GM18868 (cell line): ENCODE measurements at regions not wholly inside any gene's neighbourhood (a gene's known extent, or its start where the extent isn't known, plus 50 kb on each side); places are given as distances from the start of the nearest gene placed in this dataset.
A peak's percentile ranks its signal among the peaks of the same experiment; 100 is the strongest.
"Not testable (repeated sequence)": the region's sequence is repeated elsewhere in the genome, so short reads cannot be mapped to it uniquely, and the experiment has no call there.

Source experiments
- ATAC-seq: cut with Tn5 transposase; IDR thresholded peaks from one replicate; pipeline ENCODE4 v1.9.1; 2021; ENCODE audit warnings: mild to moderate bottlenecking, moderate library complexity; ENCODE audit not compliant: unreplicated experiment

DNA sequence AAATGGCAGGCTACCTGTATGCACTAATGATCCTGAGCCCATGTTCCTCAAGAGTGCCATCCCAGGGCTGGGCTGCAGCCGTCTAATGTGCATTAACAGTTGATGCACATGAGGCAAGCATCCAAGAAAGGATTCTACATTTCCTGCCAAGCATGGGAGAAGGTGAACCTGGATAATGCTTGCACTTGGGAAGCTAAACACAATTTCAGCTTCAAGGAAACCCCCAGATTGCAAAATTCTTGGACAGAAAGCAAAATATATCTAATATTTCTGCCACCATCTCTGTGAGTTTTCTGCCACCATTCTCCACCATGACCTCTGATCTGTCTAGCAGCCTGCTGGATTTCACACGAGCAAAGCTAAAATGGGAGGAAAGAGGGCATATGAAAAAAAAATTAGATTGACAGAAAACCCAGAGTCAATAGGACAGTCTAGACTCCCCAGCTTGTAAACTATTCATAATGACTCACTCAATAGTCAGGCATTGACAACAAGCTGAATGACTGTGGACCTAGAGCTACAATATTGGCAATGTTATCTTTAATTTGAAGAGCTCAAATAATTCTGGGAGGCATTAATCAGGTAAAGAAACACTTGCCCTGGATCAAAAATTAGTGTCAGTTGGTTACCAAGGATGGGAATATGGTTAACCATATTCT, 91.9 kb upstream of the BCL2L14 start:
- no peak for ATAC-seq

DNA sequence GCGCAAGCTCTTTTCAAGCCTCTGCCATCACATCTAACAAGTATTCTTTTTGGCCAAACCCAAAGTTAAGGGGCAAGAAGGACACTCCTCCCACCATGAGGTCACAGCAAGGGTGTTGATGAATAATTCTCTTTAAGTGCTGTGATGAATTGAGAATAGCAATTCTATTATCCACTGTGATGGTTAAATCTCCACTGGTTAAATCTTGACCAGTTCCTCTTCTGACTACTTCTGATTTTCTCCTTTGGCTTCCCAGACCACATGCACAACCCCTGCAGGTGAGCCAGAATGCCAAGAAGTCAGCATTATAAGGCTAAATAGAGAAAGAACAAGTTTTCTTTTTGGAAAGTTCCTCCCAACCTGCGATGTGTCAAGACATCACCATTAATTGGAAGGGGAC, 90.6 kb upstream of the BCL2L14 start:
- no peak for ATAC-seq

DNA sequence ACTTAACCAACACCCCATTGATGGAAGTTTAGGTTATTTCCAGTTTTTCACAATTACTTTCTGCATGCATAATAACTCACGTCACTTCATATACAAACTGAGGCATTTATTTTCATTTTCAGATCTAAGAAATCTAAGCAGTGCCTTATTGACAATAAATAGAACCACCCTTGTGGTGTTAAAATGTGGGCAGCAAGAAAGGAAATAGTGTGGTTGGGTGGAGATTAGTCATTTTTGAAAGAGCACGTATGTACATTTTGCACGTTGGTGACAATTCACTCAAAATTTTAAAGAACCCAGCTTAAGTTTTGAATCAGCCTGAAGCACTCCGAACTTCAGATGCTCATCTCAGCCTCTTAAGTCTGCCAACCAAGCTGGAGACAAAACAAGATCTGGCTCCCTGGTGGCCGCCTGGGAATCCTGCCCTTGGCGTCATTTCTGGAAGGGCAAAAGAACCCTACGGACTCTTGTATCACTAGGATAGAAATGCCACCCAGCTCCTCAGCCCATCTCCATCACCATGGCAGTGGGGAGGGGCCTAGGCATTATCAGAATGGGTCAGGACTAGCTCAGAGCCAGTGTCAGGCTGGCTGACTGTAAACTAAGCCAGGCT, 89.5 kb upstream of the BCL2L14 start:
- ATAC-seq: peak; percentile 88

DNA sequence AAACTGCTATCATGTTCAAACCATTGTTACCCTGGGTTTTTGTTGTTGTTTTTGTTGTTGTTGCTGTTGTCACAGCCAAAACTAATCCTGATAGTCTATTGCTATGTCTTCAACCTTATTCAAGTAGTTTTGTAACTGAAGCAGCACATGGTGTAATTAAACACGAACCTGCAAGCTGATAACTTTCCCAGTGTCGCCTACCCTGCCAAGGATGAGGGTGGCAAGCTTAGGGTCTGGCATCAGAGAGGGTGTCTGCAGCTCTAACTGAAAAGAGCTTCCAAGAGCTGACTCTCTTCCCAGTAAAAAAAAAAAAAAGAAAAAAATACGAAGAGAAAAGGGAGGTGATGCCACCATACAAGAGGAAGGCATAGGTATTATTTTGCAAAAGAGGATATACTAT, 86.3 kb upstream of the BCL2L14 start:
- ATAC-seq: no peak

DNA sequence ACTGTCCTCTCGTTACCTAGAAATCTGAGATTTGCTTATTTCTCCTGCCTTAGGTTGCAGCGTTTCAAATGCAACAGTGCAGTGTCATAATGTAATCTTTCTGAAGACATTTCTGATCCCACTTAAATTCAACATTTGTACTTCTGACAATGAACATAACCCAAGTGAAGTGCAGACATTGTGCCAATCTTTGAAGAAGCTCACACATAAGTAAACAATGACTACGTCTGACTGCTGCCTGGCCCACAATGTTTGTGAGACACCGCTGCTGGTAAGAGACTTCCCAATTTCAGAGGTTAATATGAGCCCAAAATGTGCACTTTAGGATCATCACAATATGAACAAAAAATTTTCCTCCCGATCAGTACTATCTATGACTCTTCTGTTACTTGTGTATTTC, 84.6 kb upstream of the BCL2L14 start:
- no peak for ATAC-seq

DNA sequence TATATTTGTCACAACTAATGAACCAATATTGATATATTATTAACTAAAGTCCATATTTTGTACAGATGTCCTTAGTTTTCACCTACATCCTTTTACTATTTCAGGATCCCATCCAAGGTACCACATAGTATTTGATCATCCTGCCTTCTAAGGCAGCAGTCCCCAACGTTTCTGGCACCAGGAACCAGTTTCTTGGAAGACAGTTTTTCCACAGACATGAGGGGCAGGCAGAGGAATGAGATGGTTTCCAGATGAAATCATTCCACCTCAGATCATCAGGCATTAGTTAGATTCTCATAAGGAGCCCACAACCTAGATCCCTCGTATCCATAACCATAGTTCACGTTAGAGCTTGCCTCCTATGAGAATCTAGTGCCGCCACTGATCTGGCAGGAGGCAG, 82.8 kb upstream of the BCL2L14 start:
- no peak for ATAC-seq

DNA sequence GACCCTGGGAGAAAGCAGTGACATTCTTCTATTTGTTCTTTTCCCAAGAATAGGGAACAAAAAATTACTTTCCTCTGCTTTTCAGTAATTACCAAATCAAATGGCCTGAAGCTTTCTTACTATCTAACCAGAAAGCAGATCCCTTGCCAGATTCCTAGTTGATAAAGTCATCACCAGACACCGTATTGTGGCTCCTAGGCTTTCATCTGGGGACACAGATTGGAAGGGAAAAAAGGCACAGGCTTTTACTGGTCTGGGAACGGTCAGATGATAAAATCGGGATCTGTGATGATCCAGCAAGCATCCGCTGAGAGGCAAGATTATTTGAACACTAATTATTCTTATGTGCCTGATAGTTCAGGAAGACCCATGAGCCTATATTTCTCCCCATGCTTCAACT, 79.1 kb upstream of the BCL2L14 start:
- ATAC-seq: no peak

DNA sequence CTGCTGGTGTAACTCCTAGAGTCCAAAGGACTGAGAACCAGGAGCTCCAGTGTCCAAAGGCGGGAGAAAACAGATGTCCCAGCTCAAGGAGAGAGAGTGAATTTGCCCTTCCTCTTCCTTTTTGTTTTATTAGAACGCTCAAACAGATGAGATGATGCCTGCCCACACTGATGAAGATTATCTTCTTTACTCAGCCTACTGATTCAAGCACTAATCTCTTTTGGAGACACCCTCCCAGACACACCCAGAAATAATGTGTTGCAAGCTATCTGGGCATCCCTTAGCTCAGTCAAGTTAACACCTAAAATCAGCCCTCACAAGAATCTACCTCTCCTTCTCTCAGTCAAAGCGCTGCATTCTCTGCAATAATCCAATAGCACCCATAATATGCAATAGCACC, 78.2 kb upstream of the BCL2L14 start:
- no peak for ATAC-seq

DNA sequence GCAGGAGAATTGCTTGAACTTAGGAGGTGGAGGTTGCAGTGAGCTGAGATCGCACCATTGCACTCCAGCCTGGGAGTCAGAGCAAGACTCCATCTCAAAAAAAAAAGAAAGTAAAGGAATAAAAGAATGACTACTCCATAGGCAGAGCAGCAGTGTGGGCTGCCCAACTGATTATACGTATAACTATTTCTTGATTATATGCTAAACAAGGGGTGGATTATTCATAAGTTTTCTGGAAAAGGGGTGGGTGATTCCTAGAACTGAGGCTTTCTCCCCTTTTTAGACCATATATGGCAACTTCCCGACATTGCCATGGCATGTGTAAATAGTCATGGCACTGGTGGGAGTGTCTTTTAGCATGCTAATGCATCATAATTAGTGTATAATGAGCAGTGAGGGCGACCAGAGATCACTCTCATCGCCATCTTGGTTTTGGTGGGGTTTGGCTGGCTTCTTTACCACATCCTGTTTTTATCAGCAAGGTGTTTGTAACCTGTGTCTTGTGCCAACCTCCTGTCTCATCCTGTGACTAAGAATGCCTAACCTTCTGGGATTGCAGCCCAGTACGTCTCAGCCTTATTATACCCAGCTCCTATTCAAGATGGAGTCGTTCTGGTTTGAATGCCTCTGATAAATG, 72.3 kb upstream of the BCL2L14 start:
- ATAC-seq: not testable (repeated sequence)

DNA sequence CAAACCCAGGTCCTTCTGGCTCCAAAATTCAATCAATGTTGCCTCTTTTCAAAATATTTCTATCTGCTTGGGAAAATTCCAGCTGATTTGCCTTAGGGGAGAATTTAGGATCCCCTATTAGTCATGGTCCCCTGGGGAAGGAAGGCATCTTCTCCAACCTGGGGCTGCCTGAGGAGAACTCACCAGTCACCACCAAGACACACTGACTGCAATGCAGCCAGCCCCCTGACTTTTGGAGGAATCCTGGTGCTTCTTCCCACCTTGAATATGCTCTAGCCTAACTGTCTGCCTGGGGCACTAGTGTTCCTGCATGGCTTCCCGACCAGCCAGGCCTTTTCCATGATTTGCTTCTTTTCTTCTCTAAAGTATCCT, 71.8 kb upstream of the BCL2L14 start:
- no peak for ATAC-seq

DNA sequence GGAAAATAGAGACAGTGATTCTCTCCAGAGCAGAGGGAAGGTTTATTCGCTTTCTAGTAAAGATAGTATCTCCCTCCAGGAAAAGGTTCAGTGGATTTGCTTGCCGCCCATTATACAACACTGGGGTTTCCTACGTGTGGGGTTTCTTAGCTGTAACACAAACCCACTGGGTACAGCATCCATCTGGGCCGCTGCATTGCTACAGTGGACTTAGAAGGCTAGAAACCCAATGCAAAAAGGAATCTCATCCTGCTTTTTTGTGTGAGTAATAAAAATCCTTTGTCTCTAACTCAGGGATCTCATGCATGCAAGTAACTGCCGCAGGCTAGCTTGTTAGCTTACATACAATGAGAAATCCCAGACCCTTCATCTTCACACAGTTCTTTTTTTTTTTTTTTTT, 67.1 kb upstream of the BCL2L14 start:
- no peak for ATAC-seq

DNA sequence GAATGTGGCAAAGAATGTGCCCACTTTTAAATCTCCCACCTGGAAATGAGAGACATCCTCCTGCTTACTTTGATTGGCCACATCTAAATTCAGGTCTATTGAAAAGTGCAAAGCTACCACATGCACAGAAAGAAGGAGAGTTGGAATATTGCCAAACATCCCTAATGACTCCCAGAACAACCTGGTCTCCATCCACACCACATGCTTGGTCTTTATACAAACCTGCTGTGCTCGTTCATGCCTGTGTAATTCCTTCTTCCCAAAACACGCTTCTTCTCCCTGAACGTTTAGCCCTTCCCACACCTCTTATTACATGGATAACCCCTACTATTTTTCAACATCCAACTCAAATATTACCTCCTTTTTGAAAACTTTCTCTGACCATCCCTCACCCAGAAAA, 66.2 kb upstream of the BCL2L14 start:
- ATAC-seq: no peak

DNA sequence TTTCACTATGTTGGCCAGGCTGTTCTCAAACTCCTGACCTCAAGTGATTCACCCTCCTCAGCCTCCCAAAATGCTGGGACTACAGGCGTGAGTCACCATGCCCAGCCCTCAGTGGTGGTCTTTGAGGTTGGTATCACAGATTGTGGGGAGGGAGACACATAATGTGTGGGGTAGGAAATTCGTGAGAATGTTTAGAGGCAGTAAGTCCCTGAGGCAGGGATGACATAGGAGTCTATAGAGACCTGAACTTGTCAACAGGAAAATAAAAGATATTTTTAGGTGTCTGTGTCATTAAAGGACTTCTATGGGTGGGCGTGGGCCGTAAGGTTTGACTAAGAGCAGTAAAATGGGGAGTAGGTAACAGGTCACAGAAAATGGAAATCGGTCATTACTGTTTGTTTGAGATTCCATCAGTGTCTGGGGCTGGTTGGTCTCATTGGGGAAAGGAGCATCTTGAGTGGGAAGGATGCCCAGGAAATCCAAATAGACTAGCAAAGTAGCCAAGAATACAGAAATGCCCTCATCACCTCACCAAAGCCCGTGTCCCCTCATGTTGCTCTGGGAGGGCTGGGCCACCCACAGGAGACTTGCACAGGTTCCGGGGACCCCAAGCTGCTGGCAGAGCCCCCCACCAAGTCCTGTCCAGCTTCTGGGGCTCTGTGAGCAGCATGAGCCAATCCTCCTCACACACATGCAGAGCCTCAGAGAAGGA, 63.6 kb upstream of the BCL2L14 start:
- no peak for ATAC-seq

DNA sequence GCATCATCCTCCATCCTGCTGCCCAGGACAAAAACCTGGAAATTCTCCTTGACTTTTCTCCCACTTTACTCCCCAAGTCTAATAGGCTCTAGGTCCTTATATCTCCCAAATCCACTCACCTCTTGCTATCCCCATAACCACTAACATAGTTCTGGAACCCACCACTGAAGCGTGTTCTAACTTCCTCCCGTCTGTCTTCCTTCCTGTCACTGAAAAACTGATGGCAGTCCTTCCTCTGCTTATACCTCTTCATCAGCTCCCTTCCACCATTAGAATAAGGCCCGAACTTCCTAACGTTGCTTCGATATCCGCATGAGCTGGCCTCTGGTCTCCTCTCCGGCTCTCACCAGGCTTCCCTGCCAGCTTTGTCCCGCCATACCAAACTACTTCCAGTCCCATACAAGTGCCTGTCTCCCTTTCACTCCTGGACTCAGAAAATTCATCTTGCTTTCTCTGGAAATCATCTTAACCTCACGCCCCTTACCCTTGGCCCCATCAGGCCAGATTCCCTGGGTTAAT, 63.0 kb upstream of the BCL2L14 start:
- ATAC-seq: no peak

DNA sequence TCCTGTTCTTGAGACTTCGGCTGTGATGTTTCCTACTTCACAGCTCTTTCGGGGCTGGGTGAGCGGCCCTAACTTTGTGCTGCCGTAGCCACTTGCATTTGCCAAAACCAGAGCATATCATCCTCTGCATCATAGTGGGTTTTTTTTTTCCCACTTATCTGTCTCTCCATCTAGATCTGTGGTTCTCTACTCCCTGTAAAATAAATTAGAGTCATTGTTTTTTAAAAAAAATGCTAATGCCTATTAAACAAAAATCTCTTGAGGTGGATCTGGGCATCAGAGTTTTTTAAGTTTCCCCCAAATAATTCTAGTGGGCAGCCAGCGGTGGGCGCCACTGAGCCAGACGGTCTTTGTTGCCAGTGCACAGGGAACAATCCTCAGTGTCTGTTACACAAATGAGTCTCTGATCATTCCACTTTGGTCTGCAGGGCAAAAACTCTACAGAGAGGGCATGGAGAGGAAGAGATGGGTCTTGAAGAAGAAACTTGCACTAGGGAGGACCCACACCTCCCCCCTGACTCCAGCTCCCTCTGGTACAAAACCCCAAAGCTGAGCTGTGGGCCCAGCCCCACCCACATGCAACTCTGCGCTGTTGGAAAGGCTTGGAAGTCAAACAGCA, 62.4 kb upstream of the BCL2L14 start:
- ATAC-seq: no peak

DNA sequence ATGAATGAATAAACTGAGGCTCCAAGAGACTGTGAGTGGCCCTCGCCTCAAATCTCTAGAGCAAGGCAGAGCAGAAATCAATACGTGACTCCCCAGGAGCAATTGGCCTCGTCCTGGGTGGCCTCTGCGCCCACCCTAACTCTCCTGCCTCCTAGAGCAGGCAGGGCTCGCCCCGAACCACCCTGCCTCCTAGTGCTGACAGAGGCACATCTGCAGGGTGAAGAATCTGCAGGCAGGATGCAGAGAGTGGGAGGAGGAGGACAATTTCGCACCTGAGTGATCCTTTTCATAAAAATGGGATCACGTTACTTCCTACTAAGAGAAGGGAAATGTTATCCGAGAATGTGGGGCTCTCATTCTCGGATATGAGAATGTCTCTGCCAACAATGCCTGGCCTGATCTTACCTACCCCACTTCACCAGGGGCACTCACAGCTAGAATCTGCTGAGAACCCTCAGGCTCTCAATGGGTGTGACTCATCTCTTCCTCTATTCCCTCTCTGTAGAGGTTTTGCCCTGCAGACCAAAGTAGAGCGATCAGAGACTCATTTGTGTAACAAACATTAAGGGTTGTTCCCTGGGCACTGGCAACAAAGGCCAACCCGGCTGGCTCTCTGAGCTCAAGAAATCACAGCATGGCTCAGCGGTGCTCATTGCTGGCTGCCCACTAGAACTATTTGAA, 61.7 kb upstream of the BCL2L14 start:
- ATAC-seq: peak; percentile 61

DNA sequence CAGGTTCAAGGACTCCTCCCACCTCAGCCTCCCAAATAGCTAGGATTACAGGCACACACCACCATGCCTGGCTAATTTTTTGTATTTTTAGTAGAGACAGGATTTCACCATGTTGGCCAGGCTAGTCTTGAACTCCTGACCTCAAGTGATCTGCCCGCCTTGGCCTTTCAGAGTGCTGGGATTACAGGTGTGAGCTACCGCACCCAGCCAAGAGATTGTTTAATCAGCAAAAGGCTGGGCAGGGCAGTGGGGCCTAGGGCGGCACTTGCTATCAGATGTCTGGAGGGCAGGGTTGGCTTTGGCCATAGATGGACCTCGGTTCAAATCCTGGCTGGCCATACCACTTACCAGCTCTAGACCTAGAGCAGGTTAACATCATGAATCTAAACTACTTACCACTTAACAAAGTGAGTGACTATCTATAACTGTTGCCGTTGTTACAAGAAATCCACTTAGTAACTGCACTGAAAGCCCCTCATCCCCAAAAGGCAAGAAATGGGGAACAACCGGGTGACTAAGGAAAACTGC, 60.9 kb upstream of the BCL2L14 start:
- not testable (repeated sequence) for ATAC-seq

DNA sequence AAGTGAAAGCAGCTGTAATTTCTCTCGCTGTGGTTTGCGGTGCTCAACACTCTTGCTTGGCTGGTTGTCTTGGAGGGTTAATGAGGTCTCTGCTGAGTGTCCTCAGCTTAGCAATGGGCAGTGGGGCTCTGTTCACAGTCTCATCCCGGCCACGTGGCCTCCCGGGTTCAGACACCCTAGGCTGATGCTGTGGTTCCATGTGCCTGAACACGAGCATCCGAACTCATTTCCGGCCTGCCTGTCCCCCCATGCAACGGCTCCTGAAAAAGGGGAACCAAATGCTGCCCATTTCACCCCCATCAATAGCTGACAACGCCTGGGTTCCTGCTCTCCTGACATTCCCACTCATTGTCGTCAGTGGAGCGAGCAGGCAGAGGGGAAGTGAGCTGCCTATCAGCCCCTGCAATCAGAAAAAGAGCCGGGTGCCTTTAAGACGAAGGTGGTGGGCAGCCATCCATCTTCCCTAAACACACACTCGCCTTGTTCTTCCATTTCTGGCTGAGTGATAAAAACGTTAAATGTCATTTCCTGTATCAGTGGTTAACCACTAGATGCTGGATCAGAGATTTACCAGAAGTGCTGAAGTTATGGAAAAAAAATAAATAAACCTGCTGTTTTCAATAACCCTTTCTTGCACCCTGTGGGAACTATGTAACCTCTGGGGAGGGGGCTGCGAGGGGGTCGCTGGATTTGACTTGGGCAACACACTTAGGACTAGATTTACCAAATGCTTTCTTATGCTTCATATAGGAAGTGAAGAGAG, 60.3 kb upstream of the BCL2L14 start:
- ATAC-seq: peak; percentile 35

DNA sequence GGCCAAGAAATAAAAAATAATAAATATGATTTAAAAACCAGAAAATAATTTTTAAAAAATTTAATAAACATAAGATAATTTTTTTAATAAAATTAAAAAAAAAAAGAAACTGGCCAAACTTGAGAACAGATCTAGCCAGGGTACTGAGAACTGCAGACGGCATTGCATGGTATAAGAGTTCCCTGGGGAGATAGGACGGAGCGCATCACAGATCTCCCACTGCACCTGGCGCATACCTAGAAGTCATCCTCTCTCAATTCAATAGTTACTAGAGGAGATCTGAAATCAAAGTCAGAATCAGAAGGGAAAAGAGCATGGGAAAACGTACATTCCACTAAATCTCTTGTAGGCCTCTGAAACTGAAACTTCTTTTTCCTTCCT, 58.9 kb upstream of the BCL2L14 start:
- ATAC-seq: peak; percentile 19
